Stomach (tissue), 8 donors: ENCODE measurements at regions not wholly inside any gene's neighbourhood (a gene's known extent, or its start where the extent isn't known, plus 50 kb on each side); places are given as distances from the start of the nearest gene placed in this dataset.

Source experiments
- DNase-seq, 2 donors: peaks; one replicate each; pipeline versions ENCODE4 v3.0.0 to v3.0.0-alpha.2; 2013 to 2019
- H3K27ac ChIP-seq, 5 donors: fragments of 200-600 bp in 4 of 5; sonication (generic) in 4 of 5; one replicate each; pipeline ENCODE4 v1.5.1; 2013 to 2019; ENCODE audit warnings: mild to moderate bottlenecking in 1 of 5, moderate library complexity in 1 of 5
- H3K27me3 ChIP-seq, 3 donors: fragments of 200-600 bp; sonication (generic); one replicate each; pipeline ENCODE4 v1.5.1; 2017 to 2019; ENCODE audit warnings: mixed run types in 1 of 3
- H3K36me3 ChIP-seq, 4 donors: fragments of 200-600 bp; sonication (generic); 1 replicate in 3 of 4; 2 replicates in 1 of 4; pipeline ENCODE4 v1.5.1; 2016 to 2019
- H3K4me1 ChIP-seq, 4 donors: fragments of 200-600 bp; sonication (generic); one replicate each; pipeline ENCODE4 v1.5.1; 2016 to 2019
- H3K4me3 ChIP-seq, 4 donors: fragments of 200-600 bp; sonication (generic) in 3 of 4; one replicate each; pipeline ENCODE4 v1.5.1; 2016 to 2019; ENCODE audit warnings: mild to moderate bottlenecking in 1 of 4
- H3K9me3 ChIP-seq, 4 donors: fragments of 200-600 bp; sonication (generic); one replicate each; pipeline ENCODE4 v1.5.1; 2016 to 2019
- CTCF ChIP-seq, 7 experiments: fragments of 450-650 bp in 4 of 7; fragments of 200-600 bp in 3 of 7; sonication (generic) in 3 of 7; IDR thresholded peaks; one replicate each; pipeline ENCODE4 v1.5.1; 2016 to 2019; ENCODE audit warnings: antibody characterized with exemption in 7 of 7, control low read depth in 2 of 7, mild to moderate bottlenecking in 1 of 7
- EP300 ChIP-seq: sonication (generic); formaldehyde crosslinking; IDR thresholded peaks from one replicate; pipeline ENCODE4 v1.6.1; 2017; ENCODE audit warnings: antibody characterized with exemption
- POLR2A ChIP-seq, 4 donors: fragments of 450-650 bp; IDR thresholded peaks; one replicate each; pipeline ENCODE4 v1.6.1; 2016; ENCODE audit warnings: antibody characterized with exemption in 4 of 4, control low read depth in 2 of 4, mild to moderate bottlenecking in 1 of 4, moderate library complexity in 1 of 4
- POLR2AphosphoS5 ChIP-seq, 3 donors: sonication (generic); formaldehyde crosslinking; IDR thresholded peaks; one replicate each; pipeline ENCODE4 v1.6.1; 2016; ENCODE audit warnings: antibody characterized with exemption in 3 of 3
- WGBS, 5 donors: extraction: QIAGEN DNeasy Blood & Tissue Kit in 3 of 5; methylation state at CpG; one replicate each; pipeline versions ENCODE4 v1.1.5 to v1.1.7; 2013 to 2018; 5-methylcytosine and 5-hydroxymethylcytosine counted together
- intact Hi-C: fragments of 100-400 bp; cut with DNase I; formaldehyde crosslinking; loops from one replicate; pipeline ENCODE4 v1.15.1; 2023; ENCODE audit warnings: low total_unique reads
- donor health status: healthy with polysubstance abuse.
- donor health status: Bipolar disorder and iron deficiency.
- donor health status: healthy.

GRCh38 chr12:28700161-28700560 is 448.9 kb upstream of the FAR2 start:
- H3K4me3 ChIP-seq: no peak overlapping the region
- no peak for DNase-seq
- TF ChIP-seq CTCF (IDR thresholded peaks at IDR 0.05): no peak
- TF ChIP-seq POLR2A (IDR thresholded peaks at IDR 0.05): no peak
- no peak for TF ChIP-seq POLR2AphosphoS5 (IDR thresholded peaks at IDR 0.05)
- TF ChIP-seq EP300: no peak
- WGBS, 5 donors: 69 to 80% (median 70%) methylated on average over 3 of the region's 3 CpGs
- no peaks in the 10 kb centered on the region for H3K4me1 ChIP-seq
- H3K36me3 ChIP-seq: no peaks in the 10 kb centered on the region
- no peak overlapping the region for H3K27ac ChIP-seq
- intact Hi-C loops: no loop called here
- H3K9me3 ChIP-seq: peaks cover 0 to 8% (median 3%) of the 10 kb centered on the region in 4 donors
- no peaks in the 10 kb centered on the region for H3K27me3 ChIP-seq

GRCh38 chr12:28704477-28705169 is 444.5 kb upstream of the FAR2 start:
- no peak for TF ChIP-seq EP300
- no peak for TF ChIP-seq CTCF (IDR thresholded peaks at IDR 0.05)
- no peak for TF ChIP-seq POLR2A (IDR thresholded peaks at IDR 0.05)
- no peak for TF ChIP-seq POLR2AphosphoS5 (IDR thresholded peaks at IDR 0.05)
- H3K4me3 ChIP-seq: no peak overlapping the region
- intact Hi-C loops: no loop called here
- no peak for DNase-seq
- H3K27me3 ChIP-seq: no peaks in the 10 kb centered on the region
- no peaks in the 10 kb centered on the region for H3K4me1 ChIP-seq
- H3K9me3 ChIP-seq: peaks cover 0 to 8% (median 3%) of the 10 kb centered on the region in 4 donors
- H3K27ac ChIP-seq: no peak overlapping the region
- H3K36me3 ChIP-seq: no peaks in the 10 kb centered on the region

- Histone ChIP-seq H3K4me1 (no peaks in the 10 kb centered on the region), H3K9me3 (peaks cover 0 to 5% (median 0%) of the 10 kb centered on the region in 4 donors), H3K36me3 (no peaks in the 10 kb centered on the region), H3K4me3 (no peak overlapping the region), H3K27ac (no peak overlapping the region), H3K27me3 (no peaks in the 10 kb centered on the region)
- TF ChIP-seq CTCF (IDR thresholded peaks at IDR 0.05) (no peak), POLR2AphosphoS5 (IDR thresholded peaks at IDR 0.05) (no peak), POLR2A (IDR thresholded peaks at IDR 0.05) (no peak), EP300 (no peak)
- intact Hi-C loops: no loop called here
- DNase-seq: no peak
- WGBS, 5 donors: 71 to 80% (median 73%) methylated on average over 4 of the region's 4 CpGs
These were observed 440.1 kb upstream of the FAR2 start for GRCh38 chr12:28708918-28709371.

DNA sequence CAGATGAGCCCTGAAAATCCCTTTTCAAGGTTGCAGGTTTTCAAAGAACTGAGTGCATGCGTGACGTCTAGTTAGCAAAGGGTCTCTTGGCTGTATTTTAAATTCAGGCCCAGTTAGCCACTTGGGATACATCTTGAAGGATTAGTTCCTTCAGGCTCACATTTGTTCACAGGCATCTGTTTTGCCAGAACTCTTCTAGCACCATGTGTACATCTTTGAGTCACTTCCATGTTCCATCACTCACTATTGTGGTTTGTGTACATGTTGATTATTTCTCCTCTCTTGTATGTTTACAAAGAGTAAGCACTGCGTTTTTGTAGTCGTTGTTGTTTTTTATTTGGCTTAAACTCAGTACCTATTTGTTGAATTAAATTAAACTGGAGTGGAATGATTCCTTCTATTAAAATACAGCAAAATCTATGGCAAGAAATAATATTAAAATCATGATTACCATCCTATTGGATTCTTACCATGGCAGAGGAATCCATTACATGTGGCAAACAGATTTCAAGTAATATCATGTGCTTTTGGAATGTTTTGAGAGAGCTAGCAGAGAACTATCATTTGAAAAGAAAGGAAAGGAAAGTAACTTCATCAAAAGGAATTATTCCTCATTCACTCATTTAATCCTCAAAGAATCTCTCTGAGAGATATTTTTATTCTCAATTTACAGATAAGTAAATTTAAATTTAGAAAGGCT is 438.9 kb upstream of the FAR2 start:
- intact Hi-C loops: no loop called here
- Histone ChIP-seq H3K4me3 (no peak overlapping the region), H3K9me3 (no peaks in the 10 kb centered on the region), H3K27me3 (no peaks in the 10 kb centered on the region), H3K4me1 (no peaks in the 10 kb centered on the region), H3K36me3 (no peaks in the 10 kb centered on the region), H3K27ac (no peak overlapping the region)
- no peak for TF ChIP-seq POLR2AphosphoS5 (IDR thresholded peaks at IDR 0.05)
- no peak for TF ChIP-seq EP300
- TF ChIP-seq POLR2A (IDR thresholded peaks at IDR 0.05): no peak
- no peak for TF ChIP-seq CTCF (IDR thresholded peaks at IDR 0.05)
- DNase-seq: no peak
- WGBS, 5 donors: 73 to 81% (median 79%) methylated on average over 4 of the region's 4 CpGs
